HepG2 (cell line): ENCODE measurements at regions not wholly inside any gene's neighbourhood (a gene's known extent, or its start where the extent isn't known, plus 50 kb on each side); places are given as distances from the start of the nearest gene placed in this dataset.

Source experiments
- CREB1 ChIP-seq, 2 experiments: fragments of 450-650 bp in 1 of 2; IDR thresholded peaks; 2 replicates each; pipeline ENCODE4 v1.6.1; 2016 to 2017; ENCODE audit warnings: control low read depth in 1 of 2, mild to moderate bottlenecking in 1 of 2, missing compliant biosample characterization in 1 of 2, missing genetic modification characterization in 1 of 2
- ELF3 ChIP-seq: IDR thresholded peaks from 2 replicates; pipeline ENCODE4 v1.6.1; 2016; ENCODE audit warnings: missing genetic modification reagents, missing compliant biosample characterization
- ETV5 ChIP-seq: IDR thresholded peaks from 2 replicates; pipeline ENCODE4 v1.6.1; 2018; ENCODE audit warnings: missing biosample characterization, missing genetic modification reagents, inconsistent platforms, borderline replicate concordance
- GATAD2A ChIP-seq: IDR thresholded peaks from 2 replicates; pipeline ENCODE4 v1.6.1; 2016
- HNRNPL ChIP-seq: fragments of 200-400 bp; formaldehyde crosslinking; IDR thresholded peaks from 2 replicates; pipeline ENCODE4 v1.6.1; 2017; ENCODE audit warnings: mild to moderate bottlenecking, low read depth, low read length
- HNRNPUL1 ChIP-seq: fragments of 200-400 bp; formaldehyde crosslinking; IDR thresholded peaks from 2 replicates; pipeline ENCODE4 v1.6.1; 2017; ENCODE audit warnings: low read depth, mild to moderate bottlenecking, low read length, moderate library complexity
- JUN ChIP-seq: sonication (generic); formaldehyde crosslinking; IDR thresholded peaks from 2 replicates; pipeline ENCODE4 v1.4.0; 2020; ENCODE audit warnings: mild to moderate bottlenecking, missing genetic modification reagents
- LCORL ChIP-seq, 2 experiments: fragments of 450-650 bp in 1 of 2; sonication (generic) in 1 of 2; formaldehyde crosslinking in 1 of 2; IDR thresholded peaks; 2 replicates each; pipeline versions ENCODE4 v1.5.0 to v1.6.1; 2017 to 2020; ENCODE audit warnings: antibody characterized with exemption in 1 of 2, missing genetic modification reagents in 1 of 2
- MED1 ChIP-seq: sonication (generic); formaldehyde crosslinking; IDR thresholded peaks from 2 replicates; pipeline ENCODE4 v1.4.0; 2020; ENCODE audit warnings: missing genetic modification reagents
- MEIS2 ChIP-seq: sonication (generic); formaldehyde crosslinking; IDR thresholded peaks from 2 replicates; pipeline ENCODE4 v1.9.0; 2021; ENCODE audit warnings: mild to moderate bottlenecking, missing genetic modification reagents
- NFIC ChIP-seq: IDR thresholded peaks from 2 replicates; pipeline ENCODE4 v1.6.1; 2012; ENCODE audit warnings: mild to moderate bottlenecking, low read length, inconsistent platforms
- NR2C2 ChIP-seq: sonication (generic); formaldehyde crosslinking; IDR thresholded peaks from 2 replicates; pipeline ENCODE4 v1.4.0; 2020; ENCODE audit warnings: missing genetic modification reagents, mild to moderate bottlenecking, moderate library complexity, borderline replicate concordance
- NR2F6 ChIP-seq, 2 experiments: IDR thresholded peaks; 2 replicates each; pipeline ENCODE4 v1.6.1; 2016; ENCODE audit warnings: antibody characterized with exemption in 1 of 2, mild to moderate bottlenecking in 1 of 2
- PITX1 ChIP-seq: sonication (generic); formaldehyde crosslinking; IDR thresholded peaks from 2 replicates; pipeline ENCODE4 v1.5.1; 2020; ENCODE audit warnings: mild to moderate bottlenecking, missing genetic modification reagents
- STAG1 ChIP-seq: sonication (generic); formaldehyde crosslinking; IDR thresholded peaks from 2 replicates; pipeline ENCODE4 v1.4.0; 2020; ENCODE audit warnings: missing genetic modification reagents
- TARDBP ChIP-seq: sonication (generic); formaldehyde crosslinking; IDR thresholded peaks from 2 replicates; pipeline ENCODE4 v1.8.0; 2022; ENCODE audit warnings: mild to moderate bottlenecking, missing genetic modification reagents
- ZKSCAN8 ChIP-seq: IDR thresholded peaks from 2 replicates; pipeline ENCODE4 v1.6.1; 2016; ENCODE audit warnings: borderline replicate concordance, missing genetic modification reagents, missing compliant biosample characterization
- ZNF550 ChIP-seq: sonication (generic); formaldehyde crosslinking; IDR thresholded peaks from 2 replicates; pipeline ENCODE4 v1.4.0; 2020; ENCODE audit warnings: mild to moderate bottlenecking, missing genetic modification reagents, borderline replicate concordance
- ZNF652 ChIP-seq: IDR thresholded peaks from 2 replicates; pipeline ENCODE4 v1.6.1; 2016; ENCODE audit warnings: low read depth, borderline replicate concordance
- TF ChIP-seq, protein P1 (sequence below): IDR thresholded peaks from 2 replicates; pipeline ENCODE4 v1.6.1; 2016; ENCODE audit warnings: mild to moderate bottlenecking
- TF ChIP-seq, protein P2 (sequence below): sonication (generic); formaldehyde crosslinking; IDR thresholded peaks from 2 replicates; pipeline ENCODE4 v1.9.0; 2022; ENCODE audit warnings: low read depth, missing genetic modification reagents
- TF ChIP-seq, protein P3 (sequence below): sonication (generic); formaldehyde crosslinking; IDR thresholded peaks from 2 replicates; pipeline ENCODE4 v1.4.0; 2020; ENCODE audit warnings: mild to moderate bottlenecking, missing genetic modification reagents
- TF ChIP-seq, protein P4 (sequence below): IDR thresholded peaks from 2 replicates; pipeline ENCODE4 v1.6.1; 2012; ENCODE audit warnings: low read depth, low read length, improper control_type of control experiment
- TF ChIP-seq, protein P5 (sequence below): sonication (generic); formaldehyde crosslinking; IDR thresholded peaks from 2 replicates; pipeline ENCODE4 v1.4.0; 2020; ENCODE audit warnings: mild to moderate bottlenecking, low read depth, missing genetic modification reagents

DNA sequence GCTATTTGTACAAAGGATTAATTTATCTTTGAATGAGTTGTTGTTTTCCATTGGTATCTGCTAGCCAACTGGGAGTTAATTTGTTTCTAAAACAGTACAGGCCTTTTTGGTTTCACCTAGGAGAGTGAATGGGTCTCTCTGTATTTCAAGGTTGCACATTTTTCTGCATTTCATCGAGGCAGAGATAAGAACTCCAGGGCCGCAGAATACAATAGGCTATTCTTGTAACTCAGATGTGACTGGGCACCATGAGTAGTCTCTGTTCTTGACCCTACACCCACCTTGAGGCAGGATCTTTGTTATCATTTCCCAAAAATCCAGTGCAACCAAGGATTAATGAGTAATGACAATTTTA, 51.7 kb upstream of the OR9Q1 start (continued):
- TF ChIP-seq, protein P1, sequence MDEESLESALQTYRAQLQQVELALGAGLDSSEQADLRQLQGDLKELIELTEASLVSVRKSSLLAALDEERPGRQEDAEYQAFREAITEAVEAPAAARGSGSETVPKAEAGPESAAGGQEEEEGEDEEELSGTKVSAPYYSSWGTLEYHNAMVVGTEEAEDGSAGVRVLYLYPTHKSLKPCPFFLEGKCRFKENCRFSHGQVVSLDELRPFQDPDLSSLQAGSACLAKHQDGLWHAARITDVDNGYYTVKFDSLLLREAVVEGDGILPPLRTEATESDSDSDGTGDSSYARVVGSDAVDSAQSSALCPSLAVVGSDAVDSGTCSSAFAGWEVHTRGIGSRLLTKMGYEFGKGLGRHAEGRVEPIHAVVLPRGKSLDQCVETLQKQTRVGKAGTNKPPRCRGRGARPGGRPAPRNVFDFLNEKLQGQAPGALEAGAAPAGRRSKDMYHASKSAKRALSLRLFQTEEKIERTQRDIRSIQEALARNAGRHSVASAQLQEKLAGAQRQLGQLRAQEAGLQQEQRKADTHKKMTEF (CRISPR knock-in tag), result peak; percentile 35; the same call in 1 of the 2 replicates
- TF ChIP-seq PITX1 (CRISPR knock-in tag) (peak; percentile 84), CREB1 (IDR thresholded peaks at IDR 0.05) (no peak), CREB1 (CRISPR knock-in tag; IDR thresholded peaks at IDR 0.05) (peak; percentile 67; the same call in 1 of the 2 replicates), HNRNPUL1 (peak; percentile 72; the same call in 1 of the 2 replicates), ETV5 (CRISPR knock-in tag) (peak; percentile 22; the same call in 1 of the 2 replicates), NR2C2 (0 out of 2 replicates have a peak, but pooled peaks have one; percentile 30), ZNF652 (CRISPR knock-in tag) (peak; percentile 62; the same call in 1 of the 2 replicates), ZNF550 (CRISPR knock-in tag) (no peak), JUN (CRISPR knock-in tag) (no peak), ZKSCAN8 (CRISPR knock-in tag) (0 out of 2 replicates have a peak, but pooled peaks have one; percentile 21), MEIS2 (0 out of 2 replicates have a peak, but pooled peaks have one; percentile 60), HNRNPL (no peak), STAG1 (CRISPR knock-in tag) (peak; percentile 12; the same call in 1 of the 2 replicates), NR2F6 (IDR thresholded peaks at IDR 0.05) (peak; percentile 83), NR2F6 (CRISPR knock-in tag; IDR thresholded peaks at IDR 0.05) (peak; percentile 74; the same call in 1 of the 2 replicates), NFIC (peak; percentile 88), GATAD2A (CRISPR knock-in tag) (peak; percentile 77), ELF3 (CRISPR knock-in tag) (peak; percentile 23; the same call in 1 of the 2 replicates), MED1 (CRISPR knock-in tag) (peak; percentile 83), LCORL (IDR thresholded peaks at IDR 0.05) (peak; percentile 76; the same call in 1 of the 2 replicates), LCORL (CRISPR knock-in tag; IDR thresholded peaks at IDR 0.05) (0 out of 2 replicates have a peak, but pooled peaks have one; percentile 23), TARDBP (peak; percentile 58; the same call in 1 of the 2 replicates)
- TF ChIP-seq, protein P2, sequence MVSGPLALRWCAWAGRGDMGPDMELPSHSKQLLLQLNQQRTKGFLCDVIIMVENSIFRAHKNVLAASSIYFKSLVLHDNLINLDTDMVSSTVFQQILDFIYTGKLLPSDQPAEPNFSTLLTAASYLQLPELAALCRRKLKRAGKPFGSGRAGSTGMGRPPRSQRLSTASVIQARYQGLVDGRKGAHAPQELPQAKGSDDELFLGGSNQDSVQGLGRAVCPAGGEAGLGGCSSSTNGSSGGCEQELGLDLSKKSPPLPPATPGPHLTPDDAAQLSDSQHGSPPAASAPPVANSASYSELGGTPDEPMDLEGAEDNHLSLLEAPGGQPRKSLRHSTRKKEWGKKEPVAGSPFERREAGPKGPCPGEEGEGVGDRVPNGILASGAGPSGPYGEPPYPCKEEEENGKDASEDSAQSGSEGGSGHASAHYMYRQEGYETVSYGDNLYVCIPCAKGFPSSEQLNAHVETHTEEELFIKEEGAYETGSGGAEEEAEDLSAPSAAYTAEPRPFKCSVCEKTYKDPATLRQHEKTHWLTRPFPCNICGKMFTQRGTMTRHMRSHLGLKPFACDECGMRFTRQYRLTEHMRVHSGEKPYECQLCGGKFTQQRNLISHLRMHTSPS, result no peak
- TF ChIP-seq, protein P3, sequence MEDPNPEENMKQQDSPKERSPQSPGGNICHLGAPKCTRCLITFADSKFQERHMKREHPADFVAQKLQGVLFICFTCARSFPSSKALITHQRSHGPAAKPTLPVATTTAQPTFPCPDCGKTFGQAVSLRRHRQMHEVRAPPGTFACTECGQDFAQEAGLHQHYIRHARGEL (CRISPR knock-in tag), result no peak
- TF ChIP-seq, protein P4, sequence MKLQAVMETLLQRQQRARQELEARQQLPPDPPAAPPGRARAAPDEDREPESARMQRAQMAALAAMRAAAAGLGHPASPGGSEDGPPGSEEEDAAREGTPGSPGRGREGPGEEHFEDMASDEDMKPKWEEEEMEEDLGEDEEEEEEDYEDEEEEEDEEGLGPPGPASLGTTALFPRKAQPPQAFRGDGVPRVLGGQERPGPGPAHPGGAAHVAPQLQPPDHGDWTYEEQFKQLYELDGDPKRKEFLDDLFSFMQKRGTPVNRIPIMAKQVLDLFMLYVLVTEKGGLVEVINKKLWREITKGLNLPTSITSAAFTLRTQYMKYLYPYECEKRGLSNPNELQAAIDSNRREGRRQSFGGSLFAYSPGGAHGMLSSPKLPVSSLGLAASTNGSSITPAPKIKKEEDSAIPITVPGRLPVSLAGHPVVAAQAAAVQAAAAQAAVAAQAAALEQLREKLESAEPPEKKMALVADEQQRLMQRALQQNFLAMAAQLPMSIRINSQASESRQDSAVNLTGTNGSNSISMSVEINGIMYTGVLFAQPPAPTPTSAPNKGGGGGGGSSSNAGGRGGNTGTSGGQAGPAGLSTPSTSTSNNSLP, result peak; percentile 46
- TF ChIP-seq, protein P5, sequence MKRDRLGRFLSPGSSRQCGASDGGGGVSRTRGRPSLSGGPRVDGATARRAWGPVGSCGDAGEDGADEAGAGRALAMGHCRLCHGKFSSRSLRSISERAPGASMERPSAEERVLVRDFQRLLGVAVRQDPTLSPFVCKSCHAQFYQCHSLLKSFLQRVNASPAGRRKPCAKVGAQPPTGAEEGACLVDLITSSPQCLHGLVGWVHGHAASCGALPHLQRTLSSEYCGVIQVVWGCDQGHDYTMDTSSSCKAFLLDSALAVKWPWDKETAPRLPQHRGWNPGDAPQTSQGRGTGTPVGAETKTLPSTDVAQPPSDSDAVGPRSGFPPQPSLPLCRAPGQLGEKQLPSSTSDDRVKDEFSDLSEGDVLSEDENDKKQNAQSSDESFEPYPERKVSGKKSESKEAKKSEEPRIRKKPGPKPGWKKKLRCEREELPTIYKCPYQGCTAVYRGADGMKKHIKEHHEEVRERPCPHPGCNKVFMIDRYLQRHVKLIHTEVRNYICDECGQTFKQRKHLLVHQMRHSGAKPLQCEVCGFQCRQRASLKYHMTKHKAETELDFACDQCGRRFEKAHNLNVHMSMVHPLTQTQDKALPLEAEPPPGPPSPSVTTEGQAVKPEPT, result no peak
